ENCODE measurements at regions not wholly inside any gene's neighbourhood (a gene's known extent, or its start where the extent isn't known, plus 50 kb on each side); places are given as distances from the start of the nearest gene placed in this dataset.
A peak's percentile ranks its signal among the peaks of the same experiment; 100 is the strongest.

DNA sequence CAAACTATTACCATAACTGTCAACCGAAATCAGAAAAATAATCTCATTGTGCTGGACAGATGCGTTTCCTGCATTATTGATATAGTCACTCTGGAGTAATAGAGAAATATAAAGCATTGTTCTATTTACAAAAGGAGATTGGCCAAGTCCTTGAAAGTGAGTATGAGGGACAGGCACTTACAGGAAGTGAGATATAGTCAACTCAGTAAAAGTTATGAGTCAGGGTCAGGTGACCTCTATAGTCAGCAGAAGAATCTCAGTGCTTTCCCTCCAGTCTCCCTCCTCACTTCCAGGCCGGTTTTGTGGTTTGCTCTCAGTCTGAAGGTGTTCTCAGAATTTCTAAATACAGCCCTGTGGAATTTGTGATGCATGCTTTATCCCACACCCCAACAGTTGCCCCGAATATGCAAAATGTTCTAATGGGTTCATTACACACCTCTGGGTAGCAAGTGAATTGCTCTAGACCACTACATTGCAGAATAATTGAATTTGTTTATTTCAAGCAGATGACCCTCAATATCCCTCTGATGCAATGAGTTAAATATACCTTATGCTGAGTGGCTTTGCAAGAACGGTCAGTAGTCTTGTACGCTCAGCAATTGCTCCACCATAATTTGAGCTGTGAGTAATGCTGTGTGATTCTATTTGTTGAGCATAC, 787.7 kb downstream of the MCTP2 start:
- Histone ChIP-seq H3K4me1 (peaks cover 0 to 7% (median 0%) of the 10 kb centered on the region in 4 donors), H3K4me3 (no peak overlapping the region), H3K27me3 (no peaks in the 10 kb centered on the region), H3K36me3 (no peaks in the 10 kb centered on the region), H3K27ac (no peak overlapping the region), H3K9me3 (no peaks in the 10 kb centered on the region)
- TF ChIP-seq, protein P1, sequence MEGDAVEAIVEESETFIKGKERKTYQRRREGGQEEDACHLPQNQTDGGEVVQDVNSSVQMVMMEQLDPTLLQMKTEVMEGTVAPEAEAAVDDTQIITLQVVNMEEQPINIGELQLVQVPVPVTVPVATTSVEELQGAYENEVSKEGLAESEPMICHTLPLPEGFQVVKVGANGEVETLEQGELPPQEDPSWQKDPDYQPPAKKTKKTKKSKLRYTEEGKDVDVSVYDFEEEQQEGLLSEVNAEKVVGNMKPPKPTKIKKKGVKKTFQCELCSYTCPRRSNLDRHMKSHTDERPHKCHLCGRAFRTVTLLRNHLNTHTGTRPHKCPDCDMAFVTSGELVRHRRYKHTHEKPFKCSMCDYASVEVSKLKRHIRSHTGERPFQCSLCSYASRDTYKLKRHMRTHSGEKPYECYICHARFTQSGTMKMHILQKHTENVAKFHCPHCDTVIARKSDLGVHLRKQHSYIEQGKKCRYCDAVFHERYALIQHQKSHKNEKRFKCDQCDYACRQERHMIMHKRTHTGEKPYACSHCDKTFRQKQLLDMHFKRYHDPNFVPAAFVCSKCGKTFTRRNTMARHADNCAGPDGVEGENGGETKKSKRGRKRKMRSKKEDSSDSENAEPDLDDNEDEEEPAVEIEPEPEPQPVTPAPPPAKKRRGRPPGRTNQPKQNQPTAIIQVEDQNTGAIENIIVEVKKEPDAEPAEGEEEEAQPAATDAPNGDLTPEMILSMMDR (IDR thresholded peaks at IDR 0.05): no peak
- DNase-seq: no peak
- intact Hi-C loops (cut with DNase I; ENCODE audit: low total_unique reads): no loop called here

DNA sequence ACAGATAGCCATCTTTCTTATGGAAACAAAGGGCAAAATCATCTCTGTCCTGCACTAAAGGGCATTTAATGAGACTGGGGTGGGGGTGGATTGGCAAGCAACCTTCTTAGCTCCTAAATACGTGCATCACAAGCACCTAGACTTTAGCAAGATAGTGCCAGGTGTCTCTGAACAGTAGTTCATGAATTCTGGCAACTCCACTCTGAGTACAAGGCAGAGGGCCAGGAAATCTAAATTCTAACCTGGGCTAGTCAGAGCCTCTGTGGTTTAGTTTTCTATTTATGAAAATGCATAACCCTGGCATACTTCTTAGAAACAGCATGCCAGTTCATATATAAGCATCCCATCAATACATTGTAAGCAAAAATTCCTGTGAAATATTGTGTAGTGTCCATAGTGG, 788.5 kb downstream of the MCTP2 start:
- Histone ChIP-seq H3K36me3 (no peaks in the 10 kb centered on the region), H3K4me1 (peaks cover 0 to 7% (median 0%) of the 10 kb centered on the region in 4 donors), H3K4me3 (no peak overlapping the region), H3K27me3 (no peaks in the 10 kb centered on the region), H3K27ac (no peak overlapping the region), H3K9me3 (no peaks in the 10 kb centered on the region)
- intact Hi-C loops (cut with DNase I; ENCODE audit: low total_unique reads): loop anchor here (10.0 kb wide), 1 partner anchor 1325 kb away; no protein-coding TSS in a partner anchor
- DNase-seq: no peak
- TF ChIP-seq, protein P1 (IDR thresholded peaks at IDR 0.05): no peak

DNA sequence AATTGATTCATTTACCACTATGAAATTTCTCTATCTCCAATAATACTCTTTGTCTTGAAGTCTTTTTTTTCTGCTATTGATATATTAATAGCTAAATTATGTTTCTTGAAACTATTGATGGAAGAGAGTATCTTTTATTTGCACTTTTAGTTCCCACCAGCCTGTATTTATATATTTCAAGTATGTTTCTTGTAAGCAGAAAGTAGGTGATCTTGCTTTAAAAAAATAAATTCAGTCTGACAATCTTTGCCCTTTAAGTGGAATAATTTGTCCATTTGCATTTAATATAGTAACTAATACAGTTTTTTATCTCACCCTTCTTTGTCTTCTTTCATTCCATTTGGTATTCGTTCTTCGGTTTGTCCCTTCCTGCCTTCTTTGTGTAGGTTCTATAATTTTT, 790.5 kb downstream of the MCTP2 start:
- no peak for DNase-seq
- Histone ChIP-seq H3K36me3 (no peaks in the 10 kb centered on the region), H3K4me1 (peaks cover 0 to 8% (median 2%) of the 10 kb centered on the region in 4 donors), H3K27me3 (no peaks in the 10 kb centered on the region), H3K9me3 (no peaks in the 10 kb centered on the region), H3K27ac (no peak overlapping the region), H3K4me3 (no peak overlapping the region)
- TF ChIP-seq, protein P1 (IDR thresholded peaks at IDR 0.05): no peak
- intact Hi-C loops (cut with DNase I; ENCODE audit: low total_unique reads): loop anchor here (10.0 kb wide), 1 partner anchor 1323 kb away; no protein-coding TSS in a partner anchor

DNA sequence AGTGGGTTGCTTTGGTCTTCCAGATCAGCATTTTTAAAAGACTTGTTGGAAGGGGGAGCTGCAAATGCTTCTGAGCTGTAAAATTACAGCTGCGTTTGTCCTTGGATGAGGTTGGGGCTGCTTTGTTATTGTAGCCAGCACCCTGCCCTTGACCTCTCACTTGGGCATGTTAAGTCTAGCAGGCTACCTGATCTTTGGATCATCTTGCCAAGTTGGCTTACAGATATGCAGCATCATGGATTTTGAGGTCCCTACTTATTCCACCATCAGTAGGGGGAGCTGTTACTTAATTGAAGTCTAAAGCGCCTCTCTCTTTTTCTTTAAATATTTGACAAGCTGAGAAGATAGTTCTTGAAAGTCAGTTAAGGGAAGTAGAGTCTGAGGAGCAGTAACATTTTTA, 793.0 kb downstream of the MCTP2 start:
- Histone ChIP-seq H3K4me3 (no peak overlapping the region), H3K27ac (no peak overlapping the region), H3K27me3 (no peaks in the 10 kb centered on the region), H3K4me1 (peaks cover 0 to 7% (median 2%) of the 10 kb centered on the region in 4 donors), H3K9me3 (no peaks in the 10 kb centered on the region), H3K36me3 (no peaks in the 10 kb centered on the region)
- intact Hi-C loops (cut with DNase I; ENCODE audit: low total_unique reads): loop anchor here (10.0 kb wide), 1 partner anchor 1320 kb away; no protein-coding TSS in a partner anchor
- TF ChIP-seq, protein P1 (IDR thresholded peaks at IDR 0.05): peak; percentile 14 to 38
- DNase-seq: no peak

DNA sequence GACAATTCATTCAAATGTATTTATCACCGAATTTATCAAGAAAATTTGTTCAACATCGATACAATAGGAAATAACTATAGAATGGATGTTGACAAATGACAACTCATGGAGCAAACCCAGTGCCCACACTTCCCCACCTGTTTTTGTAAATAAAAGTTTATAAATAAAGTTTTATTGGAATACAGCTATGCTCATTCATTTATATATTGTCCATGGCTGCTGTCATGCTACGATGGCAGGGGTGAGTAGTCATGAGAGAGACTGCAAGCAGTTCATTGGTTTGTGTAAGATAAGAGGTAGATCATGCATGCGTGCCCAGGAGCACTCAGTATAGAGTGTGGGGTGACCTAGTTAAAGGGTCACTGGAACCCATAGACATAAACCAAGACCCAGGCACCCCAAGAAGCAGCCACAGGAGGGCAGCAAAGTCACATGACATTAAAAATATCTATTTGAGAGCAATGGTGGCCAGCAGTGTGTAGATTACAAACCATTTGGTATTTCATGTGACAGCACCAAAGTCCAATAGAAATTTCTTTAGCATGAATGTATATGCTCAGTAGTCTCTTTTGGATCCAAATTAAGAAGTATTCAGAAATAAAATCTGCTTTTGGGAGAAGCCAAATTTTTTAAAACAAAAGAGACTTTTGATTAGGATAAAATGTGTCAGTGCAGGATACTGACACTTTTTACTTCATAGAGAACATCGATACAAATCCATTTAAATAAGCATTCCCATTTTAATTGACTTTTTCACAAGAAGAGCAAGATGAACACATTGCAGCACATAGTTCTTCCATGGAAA, 794.8 kb downstream of the MCTP2 start:
- H3K9me3 ChIP-seq: peaks cover 0 to 6% (median 0%) of the 10 kb centered on the region in 3 donors
- peak in 1 of 2 donors; percentile 58 for DNase-seq
- H3K4me1 ChIP-seq: peaks cover 0 to 7% (median 2%) of the 10 kb centered on the region in 4 donors
- H3K4me3 ChIP-seq: no peak overlapping the region
- intact Hi-C loops (cut with DNase I; ENCODE audit: low total_unique reads): loop anchor here (10.0 kb wide), 1 partner anchor 1319 kb away; no protein-coding TSS in a partner anchor
- no peak overlapping the region for H3K27ac ChIP-seq
- no peaks in the 10 kb centered on the region for H3K36me3 ChIP-seq
- TF ChIP-seq, protein P1 (IDR thresholded peaks at IDR 0.05): peak; percentile 54 to 58
- no peaks in the 10 kb centered on the region for H3K27me3 ChIP-seq
